Esophagus muscularis mucosa (tissue), 3 donors: ENCODE measurements at regions not wholly inside any gene's neighbourhood (a gene's known extent, or its start where the extent isn't known, plus 50 kb on each side); places are given as distances from the start of the nearest gene placed in this dataset.

Experiments used
- CTCF ChIP-seq, 3 experiments: fragments of 200-600 bp in 2 of 3; fragments of 450-650 bp in 1 of 3; sonication (generic) in 2 of 3; IDR thresholded peaks; one replicate each; pipeline ENCODE4 v1.5.1; 2017 to 2019; ENCODE audit warnings: antibody characterized with exemption in 3 of 3, mild to moderate bottlenecking in 2 of 3, moderate library complexity in 1 of 3
- POLR2A ChIP-seq: fragments of 450-650 bp; IDR thresholded peaks from one replicate; pipeline ENCODE4 v1.6.1; 2017; ENCODE audit warnings: antibody characterized with exemption, moderate library complexity, mild to moderate bottlenecking, low read depth

DNA sequence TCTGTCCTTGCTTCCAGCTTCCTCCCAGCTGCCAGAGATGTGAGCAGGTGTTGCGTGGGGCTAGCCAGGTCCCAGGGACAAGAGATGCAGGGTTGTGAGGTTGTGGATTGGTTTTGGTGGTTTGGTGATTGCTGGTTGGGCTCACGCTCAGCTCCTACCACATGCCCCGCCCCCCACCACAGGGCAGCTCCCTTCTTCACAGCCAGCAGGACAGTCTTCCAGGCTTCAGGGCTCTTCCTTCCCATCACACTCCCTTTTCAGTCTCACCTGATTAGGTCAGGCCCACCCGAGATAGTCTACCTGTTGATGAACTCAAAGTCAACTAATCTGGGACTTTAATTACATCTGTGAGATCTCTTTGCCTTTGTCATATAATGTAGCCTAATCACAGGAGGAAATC is 52.0 kb upstream of the GLI2 start:
- TF ChIP-seq CTCF (IDR thresholded peaks at IDR 0.05) (no peak), POLR2A (no peak)
